ENCODE measurements at regions not wholly inside any gene's neighbourhood (a gene's known extent, or its start where the extent isn't known, plus 50 kb on each side); places are given as distances from the start of the nearest gene placed in this dataset.
"Not testable (repeated sequence)": the region's sequence is repeated elsewhere in the genome, so short reads cannot be mapped to it uniquely, and the experiment has no call there.

GRCh38 chr5:163569284-163569683, 63.9 kb downstream of the MAT2B start:
- DNase-seq (ENCODE audit: low spot score), result no peak

DNA sequence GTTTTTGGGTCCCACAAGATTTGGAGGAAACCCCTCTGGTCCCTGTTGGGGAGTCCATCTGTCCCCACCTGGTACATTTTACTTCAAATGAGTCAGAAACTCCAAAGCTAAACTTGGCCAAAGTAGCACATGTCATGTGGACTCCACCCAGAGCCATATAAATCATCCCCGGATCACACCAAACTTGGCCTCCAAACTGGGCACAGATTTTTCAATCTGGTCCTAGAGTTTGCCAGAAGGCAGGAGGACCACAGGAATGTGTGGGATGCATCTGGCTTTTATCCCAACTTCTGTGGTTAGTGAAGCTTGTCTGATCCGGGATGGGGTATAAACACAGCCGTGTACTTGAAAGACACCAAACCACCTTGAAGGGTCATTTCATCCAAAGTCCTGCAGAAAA, 66.3 kb downstream of the MAT2B start:
- DNase-seq (ENCODE audit: low spot score), result no peak

DNA sequence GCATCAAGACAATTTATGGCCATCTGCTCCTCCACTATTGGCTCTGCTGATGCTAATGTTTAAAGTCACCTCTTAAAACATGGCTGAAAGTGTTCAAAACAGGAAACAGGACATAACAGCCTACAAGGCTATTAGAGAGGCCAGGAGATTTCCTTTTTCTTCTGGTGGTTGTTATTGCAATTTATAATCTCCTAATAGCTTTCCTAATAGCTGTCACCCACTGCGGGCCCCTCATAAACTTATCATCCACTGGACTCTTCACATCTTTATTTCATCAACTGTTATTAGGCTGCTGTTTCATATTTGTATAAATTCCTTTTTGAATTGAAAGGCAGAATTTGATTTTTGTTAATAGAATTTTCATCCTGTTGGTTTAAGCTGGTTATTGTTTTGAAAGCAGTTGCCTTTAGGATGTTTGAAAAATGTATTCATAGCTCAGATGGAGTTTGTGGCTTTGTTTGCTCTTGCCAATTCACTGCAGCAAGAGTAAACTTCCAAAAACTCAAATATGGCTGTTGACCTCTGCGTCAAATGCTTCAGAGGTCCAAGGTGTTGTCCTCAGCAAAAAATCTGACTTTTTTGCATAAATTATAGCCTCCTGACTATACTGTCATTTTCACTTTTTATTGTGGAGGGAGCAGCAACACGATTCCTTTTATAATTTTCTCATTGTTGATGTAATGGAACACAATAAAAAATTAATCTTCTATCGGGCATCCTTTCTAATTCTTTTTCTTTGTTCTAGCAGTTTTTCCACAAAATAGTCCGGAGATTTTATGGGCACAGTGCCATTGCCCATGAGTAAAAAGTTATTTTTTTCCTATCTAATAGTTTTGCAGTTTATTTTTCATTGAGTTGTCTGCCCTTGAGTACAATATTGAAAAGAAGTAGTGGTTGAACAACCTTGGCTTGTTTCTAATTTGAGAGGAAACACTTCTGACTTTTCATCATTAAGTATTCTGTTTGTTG, 69.3 kb downstream of the MAT2B start:
- no peak for DNase-seq (ENCODE audit: low spot score)

GRCh38 chr5:163578652-163579051, 73.2 kb downstream of the MAT2B start:
- no peak for DNase-seq (ENCODE audit: low spot score)

DNA sequence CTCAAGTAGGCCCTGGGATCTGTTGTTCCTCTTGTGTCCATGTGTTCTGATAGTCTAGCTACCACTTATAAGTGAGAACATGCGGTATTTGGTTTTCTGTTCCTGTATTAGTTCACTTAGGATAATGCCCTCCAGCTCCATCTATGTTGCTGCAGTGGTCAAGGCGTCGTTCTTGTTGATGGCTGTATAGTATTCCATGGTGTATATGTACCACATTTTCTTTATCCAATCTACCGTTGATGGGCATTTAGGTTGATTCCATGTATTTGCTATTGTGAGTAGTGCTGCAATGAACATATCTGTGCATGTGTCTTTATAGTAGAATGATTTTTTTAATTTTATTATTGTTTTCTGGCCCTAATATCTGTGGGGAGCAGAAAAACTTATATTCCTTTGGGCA, 74.3 kb downstream of the MAT2B start:
- DNase-seq (ENCODE audit: low spot score), result no peak

DNA sequence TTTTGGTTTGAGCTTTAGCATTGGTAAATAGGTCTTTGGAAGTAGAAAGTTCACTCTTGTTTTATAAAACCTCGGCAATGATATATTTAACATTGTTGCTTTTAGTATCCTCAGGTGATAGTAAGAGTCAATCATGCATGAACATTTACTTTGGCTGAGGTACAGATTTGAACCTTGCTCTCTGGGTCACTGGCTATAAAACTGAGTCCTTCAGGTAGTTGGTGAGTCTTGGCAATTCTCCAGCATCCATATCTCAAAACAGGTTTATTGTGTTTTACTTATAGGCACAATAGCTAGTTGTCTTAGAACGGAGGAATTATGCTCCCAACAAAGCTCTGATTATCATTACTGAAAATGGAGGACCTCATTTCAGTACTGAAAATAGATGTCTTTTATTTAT, 75.1 kb downstream of the MAT2B start:
- DNase-seq (ENCODE audit: low spot score), result no peak

- DNase-seq (ENCODE audit: low spot score), result not testable (repeated sequence)
Observed at GRCh38 chr5:163583491-163584153, 78.2 kb downstream of the MAT2B start.

GRCh38 chr5:163585206-163585605, 79.8 kb downstream of the MAT2B start:
- DNase-seq (ENCODE audit: low spot score), result no peak

DNA sequence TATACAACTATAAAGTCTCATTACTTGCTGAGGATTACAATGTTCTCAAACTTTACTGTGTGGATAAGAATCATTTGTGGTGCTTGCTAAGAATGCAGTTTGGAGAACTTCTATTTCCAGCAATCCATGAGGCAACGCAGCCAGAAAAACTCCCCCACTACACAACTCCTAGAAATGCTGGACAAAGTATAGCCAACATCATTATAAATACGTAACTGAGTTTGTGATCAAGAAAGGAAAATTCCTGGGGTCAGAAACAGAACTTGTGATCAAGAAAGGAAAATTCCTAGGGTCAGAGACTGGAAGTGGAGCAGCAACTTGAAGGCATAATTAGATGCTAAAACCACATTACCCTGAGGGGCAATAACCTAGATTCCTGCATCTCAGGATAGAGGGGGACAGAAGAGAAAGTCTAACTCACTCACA, 81.1 kb downstream of the MAT2B start:
- DNase-seq (ENCODE audit: low spot score), result no peak

DNA sequence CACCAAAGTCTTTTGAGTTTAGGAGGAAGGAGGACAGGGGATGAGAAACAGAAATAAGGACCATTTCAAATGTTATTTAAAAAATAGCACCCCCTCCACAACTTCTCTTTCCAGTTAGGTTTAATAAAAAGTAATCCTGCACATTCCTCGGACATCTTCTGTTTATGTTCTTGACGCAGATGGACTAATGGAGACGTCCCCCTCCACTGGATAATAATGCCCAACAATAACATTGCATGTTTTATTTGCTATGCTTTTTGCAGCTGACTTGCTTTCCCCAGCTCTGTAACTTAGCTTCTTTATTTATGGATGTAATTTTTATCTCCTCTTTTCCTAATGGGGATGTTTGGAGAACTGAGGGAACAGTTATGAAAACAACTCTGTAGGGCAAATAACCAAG, 89.5 kb downstream of the MAT2B start:
- no peak for DNase-seq (ENCODE audit: low spot score)

GRCh38 chr5:163595932-163596607, 90.7 kb downstream of the MAT2B start:
- DNase-seq (ENCODE audit: low spot score), result no peak

DNA sequence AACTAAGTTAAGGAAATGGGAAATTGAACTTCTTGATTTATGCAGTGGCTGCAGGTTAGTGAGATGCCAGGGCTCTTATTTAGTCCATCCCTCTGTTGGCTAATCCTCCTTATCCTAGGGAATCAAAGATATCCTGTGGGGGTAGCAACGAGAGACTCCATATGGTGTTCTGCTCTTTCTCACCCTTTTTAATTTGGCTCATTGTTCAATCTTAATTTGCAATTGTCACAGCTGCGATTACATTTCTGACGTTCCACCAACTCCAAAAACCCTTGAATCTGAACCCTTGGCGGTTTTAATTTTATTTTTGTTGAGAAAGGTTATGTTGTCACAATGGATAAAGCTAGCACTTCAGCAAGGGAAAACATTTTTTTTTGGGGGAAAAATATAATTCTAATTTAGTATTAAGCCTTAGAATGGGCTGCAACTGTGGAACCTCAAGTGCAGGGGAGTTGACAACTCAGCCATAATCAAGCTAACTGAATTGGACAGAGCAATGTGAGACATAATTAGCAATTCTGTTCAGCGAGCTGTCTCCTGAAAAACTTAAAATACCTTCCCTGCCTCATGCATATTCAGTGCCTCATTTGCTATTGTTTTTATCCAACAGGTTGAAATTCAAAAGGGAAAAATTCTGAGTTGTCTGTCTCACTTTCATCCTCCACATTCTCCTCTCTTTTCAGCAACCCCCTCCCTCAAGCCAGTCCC, 91.3 kb downstream of the MAT2B start:
- DNase-seq (ENCODE audit: low spot score), result no peak

- DNase-seq (ENCODE audit: low spot score), result no peak
Observed at GRCh38 chr5:163604013-163604412, 98.6 kb downstream of the MAT2B start.

DNA sequence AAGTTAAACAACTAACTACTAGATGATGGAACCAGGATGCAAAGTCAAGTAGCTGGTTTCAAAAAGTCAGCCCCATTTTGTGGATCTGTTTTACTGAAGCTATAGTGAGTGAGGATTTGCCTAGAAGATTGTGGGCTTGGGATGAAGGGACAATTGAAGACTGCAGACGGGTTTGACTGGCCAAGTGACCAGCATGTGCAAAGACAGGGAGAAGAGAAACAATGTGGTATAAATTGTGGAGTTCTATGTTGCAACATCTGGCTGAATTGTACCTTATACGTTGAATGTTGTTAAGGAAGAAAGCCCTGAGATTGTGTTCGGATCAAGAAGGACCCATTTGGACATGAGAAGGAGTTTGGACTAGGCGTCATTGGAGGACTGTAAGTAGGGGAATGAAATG, 101.8 kb downstream of the MAT2B start:
- no peak for DNase-seq (ENCODE audit: low spot score)

DNA sequence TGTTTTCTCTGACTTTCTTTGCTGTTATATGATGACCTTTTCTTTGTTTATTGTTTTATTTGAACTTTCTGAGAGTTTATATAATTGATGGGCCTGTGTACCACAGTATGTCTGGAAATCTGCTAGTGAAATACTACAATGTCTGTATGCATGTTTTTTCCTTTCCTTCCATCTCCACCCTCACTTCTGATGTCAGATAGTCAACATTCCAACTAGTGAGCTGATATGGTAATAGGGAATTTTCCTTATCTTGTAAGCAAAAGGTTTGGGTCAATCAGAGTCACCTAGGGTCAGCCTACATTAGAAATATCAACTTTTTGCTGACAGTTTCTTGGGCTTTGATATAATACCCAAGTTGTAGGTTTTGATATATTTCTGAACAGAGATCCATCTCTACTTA, 103.2 kb downstream of the MAT2B start:
- DNase-seq (ENCODE audit: low spot score), result no peak

GRCh38 chr5:163609910-163610309, 104.5 kb downstream of the MAT2B start:
- no peak for DNase-seq (ENCODE audit: low spot score)

- no peak for DNase-seq (ENCODE audit: low spot score)
Observed at GRCh38 chr5:163612358-163613149, 107.1 kb downstream of the MAT2B start.

DNA sequence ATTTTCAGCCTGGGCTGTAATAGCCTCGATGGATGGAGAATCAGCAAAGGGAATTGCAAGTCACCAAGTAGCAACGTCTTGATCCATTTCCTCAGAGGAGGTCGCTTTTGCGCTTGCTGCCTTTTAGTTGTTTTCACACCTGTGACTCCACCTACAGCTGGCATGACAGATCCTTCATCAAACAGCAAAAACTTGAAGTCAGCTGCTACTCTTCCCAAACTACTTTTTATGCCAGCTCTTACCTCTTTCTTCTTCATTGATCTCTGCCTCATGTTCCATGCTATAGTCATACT, 107.7 kb downstream of the MAT2B start:
- DNase-seq (ENCODE audit: low spot score), result no peak

- no peak for DNase-seq (ENCODE audit: low spot score)
Observed at GRCh38 chr5:163614787-163615186, 109.4 kb downstream of the MAT2B start.

GRCh38 chr5:163619273-163619934, 114.0 kb downstream of the MAT2B start:
- DNase-seq (ENCODE audit: low spot score), result no peak

GRCh38 chr5:163619951-163620350, 114.5 kb downstream of the MAT2B start:
- no peak for DNase-seq (ENCODE audit: low spot score)
